ENCODE measurements at regions not wholly inside any gene's neighbourhood (a gene's known extent, or its start where the extent isn't known, plus 50 kb on each side); places are given as distances from the start of the nearest gene placed in this dataset.

DNA sequence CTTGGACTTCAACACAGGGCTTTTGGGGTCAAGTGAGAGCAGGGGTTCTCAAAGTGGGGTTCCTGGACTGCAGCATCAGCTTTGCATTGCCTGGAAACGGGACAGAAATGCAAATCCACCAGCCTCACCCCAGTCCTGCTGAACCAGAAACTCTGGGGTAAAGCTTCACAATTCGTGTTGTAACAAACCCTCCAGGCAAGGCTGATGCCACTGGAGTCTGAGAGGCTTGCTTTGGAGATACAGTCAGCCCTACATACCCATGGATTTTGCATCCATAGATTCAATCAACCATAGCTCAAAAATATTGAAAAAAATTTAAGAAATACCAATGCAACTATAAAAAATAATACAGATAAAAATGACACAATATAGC is 160.4 kb upstream of the ECI2 start:
- no peak for DNase-seq (ENCODE audit: low read depth)
- TF ChIP-seq, protein P1, sequence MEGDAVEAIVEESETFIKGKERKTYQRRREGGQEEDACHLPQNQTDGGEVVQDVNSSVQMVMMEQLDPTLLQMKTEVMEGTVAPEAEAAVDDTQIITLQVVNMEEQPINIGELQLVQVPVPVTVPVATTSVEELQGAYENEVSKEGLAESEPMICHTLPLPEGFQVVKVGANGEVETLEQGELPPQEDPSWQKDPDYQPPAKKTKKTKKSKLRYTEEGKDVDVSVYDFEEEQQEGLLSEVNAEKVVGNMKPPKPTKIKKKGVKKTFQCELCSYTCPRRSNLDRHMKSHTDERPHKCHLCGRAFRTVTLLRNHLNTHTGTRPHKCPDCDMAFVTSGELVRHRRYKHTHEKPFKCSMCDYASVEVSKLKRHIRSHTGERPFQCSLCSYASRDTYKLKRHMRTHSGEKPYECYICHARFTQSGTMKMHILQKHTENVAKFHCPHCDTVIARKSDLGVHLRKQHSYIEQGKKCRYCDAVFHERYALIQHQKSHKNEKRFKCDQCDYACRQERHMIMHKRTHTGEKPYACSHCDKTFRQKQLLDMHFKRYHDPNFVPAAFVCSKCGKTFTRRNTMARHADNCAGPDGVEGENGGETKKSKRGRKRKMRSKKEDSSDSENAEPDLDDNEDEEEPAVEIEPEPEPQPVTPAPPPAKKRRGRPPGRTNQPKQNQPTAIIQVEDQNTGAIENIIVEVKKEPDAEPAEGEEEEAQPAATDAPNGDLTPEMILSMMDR (IDR thresholded peaks at IDR 0.05; ENCODE audit: low read depth, low read length, missing control alignments) = no peak
- H3K4me3 ChIP-seq (ENCODE audit: low read depth, low read length) = no peak overlapping the region

DNA sequence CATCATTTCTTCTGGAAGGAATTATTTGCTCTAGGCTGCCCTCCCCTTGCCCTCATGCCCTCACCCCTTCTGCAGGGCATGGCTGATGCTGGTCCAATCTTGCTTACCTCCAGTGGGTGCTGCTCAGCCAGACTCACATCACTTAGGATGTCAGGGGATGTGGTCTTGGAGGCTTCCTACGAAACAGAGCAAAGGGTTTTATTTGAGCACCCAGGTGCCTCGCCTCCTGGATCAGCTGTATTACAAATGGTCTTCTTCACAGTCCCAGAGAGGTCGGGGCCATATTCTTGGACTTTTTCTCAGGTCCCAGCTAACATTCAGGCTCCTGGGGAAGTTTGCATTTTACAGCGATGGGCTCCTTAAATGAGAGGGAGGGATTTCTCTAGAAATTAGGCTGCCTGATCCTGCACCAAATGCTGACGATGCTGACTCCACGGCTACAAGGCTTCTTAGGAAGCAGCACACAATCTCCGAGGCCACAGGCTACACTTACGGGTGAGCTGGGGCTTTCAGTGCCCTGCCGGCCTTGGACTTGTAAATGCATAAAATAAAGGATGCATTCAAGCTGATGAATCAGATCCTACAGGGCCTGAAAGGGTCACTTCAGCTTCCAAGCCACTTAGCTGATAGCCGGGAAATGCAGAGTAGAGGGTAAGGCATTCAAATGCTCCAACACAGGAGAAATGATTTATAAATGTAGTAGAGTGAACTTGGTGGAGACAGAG is 159.8 kb upstream of the ECI2 start:
- DNase-seq (ENCODE audit: low read depth) = no peak
- TF ChIP-seq, protein P1 (IDR thresholded peaks at IDR 0.05; ENCODE audit: low read depth, low read length, missing control alignments) = no peak
- no peak overlapping the region for H3K4me3 ChIP-seq (ENCODE audit: low read depth, low read length)

DNA sequence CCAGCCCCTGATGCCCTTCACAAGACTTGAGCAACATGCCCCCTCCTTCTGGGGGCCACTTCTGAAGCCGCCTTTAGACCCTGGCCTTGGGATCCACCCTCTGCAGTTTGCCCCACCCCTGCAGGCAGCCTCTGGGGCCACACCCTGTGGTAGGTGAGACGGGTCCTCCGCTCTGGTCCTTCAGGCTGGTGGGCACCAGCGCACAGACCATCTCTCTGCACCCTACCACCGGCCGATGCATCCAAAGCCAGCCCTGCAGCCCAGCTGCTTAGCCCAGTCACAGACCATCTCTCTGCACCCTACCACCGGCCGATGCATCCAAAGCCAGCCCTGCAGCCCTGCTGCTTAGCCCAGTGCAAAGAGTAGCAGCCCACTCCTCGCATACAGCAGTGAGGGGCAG is 159.3 kb upstream of the ECI2 start:
- no peak for DNase-seq (ENCODE audit: low read depth)
- no peak overlapping the region for H3K4me3 ChIP-seq (ENCODE audit: low read depth, low read length)
- TF ChIP-seq, protein P1 (IDR thresholded peaks at IDR 0.05; ENCODE audit: low read depth, low read length, missing control alignments) = no peak

DNA sequence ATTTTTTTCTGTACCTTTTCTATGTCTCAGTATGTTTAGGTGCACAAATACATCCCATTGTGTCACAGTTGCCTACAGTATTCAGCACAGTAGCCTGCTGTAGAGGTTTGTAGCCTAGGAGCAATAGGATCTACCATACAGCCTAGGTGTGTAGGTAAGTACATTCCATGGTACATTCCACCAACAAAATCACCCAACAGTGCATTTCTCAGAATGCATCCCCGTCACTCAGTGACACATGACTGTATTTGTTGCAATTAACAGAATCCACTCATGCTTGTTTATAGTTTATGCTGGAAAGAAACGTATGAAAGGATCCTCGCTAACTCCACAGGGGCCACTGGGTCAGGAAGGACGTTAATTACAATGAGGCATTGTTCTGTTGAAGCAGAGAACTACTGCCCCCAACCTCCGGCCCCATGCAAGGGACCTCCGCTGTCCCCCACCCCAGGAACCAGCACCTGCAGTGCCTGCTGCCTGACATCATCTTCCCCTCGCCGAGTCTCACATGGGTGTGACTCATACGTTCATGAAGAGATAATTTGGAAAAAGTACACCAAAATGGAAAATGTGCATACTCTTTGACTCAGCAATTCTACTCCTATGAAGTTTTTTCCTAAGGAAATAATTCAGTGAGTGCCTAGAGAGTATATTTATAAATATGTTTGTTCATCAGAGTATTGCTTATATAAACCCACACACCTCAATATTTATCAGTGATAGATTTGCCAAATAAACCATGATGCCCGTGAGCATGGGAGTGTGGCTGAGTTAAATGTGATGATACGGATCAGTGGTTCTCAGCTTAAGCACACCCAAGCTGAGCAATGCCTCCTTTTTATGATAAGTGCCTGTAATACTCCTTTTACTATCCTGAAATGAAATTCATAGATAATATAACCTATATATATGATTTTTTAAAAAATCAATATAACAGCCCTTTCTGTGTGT is 156.4 kb upstream of the ECI2 start:
- no peak for DNase-seq (ENCODE audit: low read depth)
- TF ChIP-seq, protein P1 (IDR thresholded peaks at IDR 0.05; ENCODE audit: low read depth, low read length, missing control alignments) = no peak
- H3K4me3 ChIP-seq (ENCODE audit: low read depth, low read length) = no peak overlapping the region

DNA sequence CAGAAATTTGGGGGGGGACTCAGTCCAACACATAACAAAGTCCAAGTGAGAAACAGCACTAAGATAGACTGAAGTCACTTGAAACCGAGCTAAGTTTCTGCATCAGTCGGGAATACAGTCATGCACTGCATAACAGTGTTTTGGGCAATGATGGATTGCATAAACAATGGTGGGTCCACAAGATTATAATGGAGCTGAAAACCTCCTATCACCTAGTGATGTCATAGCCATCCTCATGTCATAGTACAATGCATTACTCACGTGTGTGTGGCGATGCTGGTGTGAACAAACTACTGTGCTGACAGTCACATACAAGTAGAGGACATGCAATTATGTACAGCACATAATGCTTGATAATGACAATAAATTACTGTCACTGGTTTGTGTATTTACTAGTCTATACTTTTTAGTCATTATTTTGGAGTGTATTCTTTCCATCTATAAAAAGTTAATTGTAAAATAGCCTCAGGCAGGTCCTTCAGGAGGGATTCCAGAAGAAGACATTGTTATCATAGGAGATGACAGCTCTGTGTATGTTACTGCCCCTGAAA is 154.5 kb upstream of the ECI2 start:
- TF ChIP-seq, protein P1 (IDR thresholded peaks at IDR 0.05; ENCODE audit: low read depth, low read length, missing control alignments) = no peak
- H3K4me3 ChIP-seq (ENCODE audit: low read depth, low read length) = no peak overlapping the region
- no peak for DNase-seq (ENCODE audit: low read depth)

DNA sequence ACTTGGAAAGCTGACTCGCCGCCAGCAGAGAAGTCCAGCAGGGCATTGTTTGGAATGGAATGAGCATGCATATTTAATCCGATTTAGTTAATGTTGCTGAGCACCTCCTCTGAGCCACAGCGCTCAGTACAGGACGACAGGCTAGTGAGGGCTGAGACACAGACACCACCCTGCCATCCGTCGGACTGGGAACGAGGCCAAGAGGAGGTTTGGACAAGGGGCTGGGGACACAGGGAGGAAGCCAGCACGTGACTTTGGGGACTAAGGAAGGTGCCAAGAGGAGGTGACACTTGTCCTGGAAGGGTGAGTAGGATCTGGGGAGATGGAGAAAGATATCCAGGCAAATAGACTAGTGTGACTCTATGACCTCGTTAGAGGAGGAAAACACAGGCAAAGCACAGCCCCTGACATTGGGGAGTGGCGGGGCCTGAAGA is 152.5 kb upstream of the ECI2 start:
- DNase-seq (ENCODE audit: low read depth) = no peak
- TF ChIP-seq, protein P1 (IDR thresholded peaks at IDR 0.05; ENCODE audit: low read depth, low read length, missing control alignments) = no peak
- H3K4me3 ChIP-seq (ENCODE audit: low read depth, low read length) = no peak overlapping the region
